ENCODE measurements at regions not wholly inside any gene's neighbourhood (a gene's known extent, or its start where the extent isn't known, plus 50 kb on each side); places are given as distances from the start of the nearest gene placed in this dataset.

DNA sequence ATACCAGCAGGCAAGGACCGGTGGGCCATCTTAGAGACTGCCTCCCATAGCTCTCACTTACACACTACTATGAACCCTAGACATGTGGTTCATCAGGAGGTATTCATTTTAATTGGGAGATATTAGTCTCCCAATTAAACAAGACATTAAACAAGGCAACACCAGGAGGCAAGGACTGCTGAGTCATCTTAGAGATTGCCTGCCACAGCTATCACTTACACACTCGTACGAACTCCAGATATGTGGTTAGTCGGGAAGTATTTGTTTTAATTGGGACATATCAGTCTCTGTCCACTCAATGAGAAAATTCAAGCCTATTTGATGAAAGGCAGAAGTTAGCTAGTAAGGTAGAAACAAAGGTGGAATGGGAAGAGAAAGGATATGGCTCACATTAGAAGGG is 343.9 kb downstream of the NFIB start:
- no peaks in the 10 kb centered on the region for H3K9me3 ChIP-seq (ENCODE audit: low read length)
- ChIA-PET POLR2A (no interaction called here), CTCF (ENCODE audit: low intra/inter-chr PET ratio, low total read pairs) (no interaction called here)
- in situ Hi-C loops (cut with HindIII; ENCODE audit: extremely low pct_ligation_motif_present, low pct_unique_long_range_greater_than_20kb) = no loop called here
- WGBS (ENCODE audit: low lambda C conversion rate) = 2% methylated on average over 4 of the region's 4 CpGs
- H2AFZ ChIP-seq (ENCODE audit: low read length) = no peak overlapping the region
- no peaks in the 10 kb centered on the region for H3K4me1 ChIP-seq (ENCODE audit: insufficient read depth, low read length)
- no peaks in the 10 kb centered on the region for H4K20me1 ChIP-seq (ENCODE audit: insufficient read depth, low read length)
- TF ChIP-seq ZNF292 (CRISPR knock-in tag; IDR thresholded peaks at IDR 0.05; ENCODE audit: borderline replicate concordance, low read depth) (no peak), ELF4 (CRISPR knock-in tag; IDR thresholded peaks at IDR 0.05; ENCODE audit: borderline replicate concordance) (no peak), NFE2L2 (IDR thresholded peaks at IDR 0.05; ENCODE audit: low read length) (peak; percentile 61), MAFK (conservative IDR thresholded peaks at IDR 0.05 in 1 of 2, IDR thresholded peaks at IDR 0.05 in 1 of 2; ENCODE audit: low read length in 2 of 2) (peak in 1 of 2 experiments; percentile 32; a peak in 1 of 4 replicates)
- no peaks in the 10 kb centered on the region for H3K79me2 ChIP-seq (ENCODE audit: insufficient read depth, low read length)
- H3K9ac ChIP-seq (ENCODE audit: insufficient read depth, low read depth, low read length) = no peak overlapping the region
- no peak overlapping the region for H3K4me3 ChIP-seq (replicated peaks in 1 of 3; ENCODE audit: insufficient read depth in 1 of 3, low read depth in 2 of 3, low read length in 3 of 3)
- no TSS peak for BruUV-seq (replicated peaks)
- H3K27me3 ChIP-seq (ENCODE audit: control insufficient read depth in 1 of 2, insufficient read depth in 2 of 2, low read length in 2 of 2) = no peaks in the 10 kb centered on the region
- ATAC-seq (no peak), DNase-seq (ENCODE audit: low spot score) (no peak), FAIRE-seq (no peak)
- H3K4me2 ChIP-seq (ENCODE audit: low read depth, low read length) = no peak overlapping the region
- no peaks in the 10 kb centered on the region for H3K36me3 ChIP-seq (replicated peaks in 1 of 2; ENCODE audit: control insufficient read depth in 1 of 2, insufficient read depth in 2 of 2, low read length in 2 of 2)
- no peak overlapping the region for H3K27ac ChIP-seq (ENCODE audit: extremely low read length, insufficient read depth, low read length)
- intact Hi-C loops (cut with micrococcal nuclease; ENCODE audit: unreplicated experiment) = no loop called here

DNA sequence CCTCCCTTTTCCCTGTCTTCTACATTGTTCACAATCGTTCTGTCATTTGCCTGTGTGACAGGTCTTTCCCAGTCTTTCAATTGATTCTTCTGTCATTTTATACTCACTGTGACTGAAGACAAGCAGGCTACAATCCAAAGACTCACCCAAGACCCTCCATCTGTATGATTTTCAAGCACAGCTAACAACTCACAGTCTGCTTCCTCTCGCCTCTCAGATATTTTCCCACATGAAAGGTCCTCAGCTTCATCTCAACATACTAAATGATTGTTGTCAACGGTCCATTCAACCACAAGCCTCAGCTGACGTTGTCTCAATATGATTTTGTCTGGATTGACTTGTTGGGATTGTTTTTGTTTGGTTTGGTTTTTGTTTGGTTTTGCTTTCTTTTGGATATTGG is 346.5 kb downstream of the NFIB start:
- no TSS peak for BruUV-seq (replicated peaks)
- no peaks in the 10 kb centered on the region for H3K36me3 ChIP-seq (replicated peaks in 1 of 2; ENCODE audit: control insufficient read depth in 1 of 2, insufficient read depth in 2 of 2, low read length in 2 of 2)
- no peaks in the 10 kb centered on the region for H3K9me3 ChIP-seq (ENCODE audit: low read length)
- no peaks in the 10 kb centered on the region for H4K20me1 ChIP-seq (ENCODE audit: insufficient read depth, low read length)
- no peak overlapping the region for H3K4me3 ChIP-seq (replicated peaks in 1 of 3; ENCODE audit: insufficient read depth in 1 of 3, low read depth in 2 of 3, low read length in 3 of 3)
- ATAC-seq = no peak
- ChIA-PET CTCF (ENCODE audit: low intra/inter-chr PET ratio, low total read pairs) (no interaction called here), POLR2A (no interaction called here)
- no peak for FAIRE-seq
- H3K27ac ChIP-seq (ENCODE audit: extremely low read length, insufficient read depth, low read length) = no peak overlapping the region
- no peak overlapping the region for H2AFZ ChIP-seq (ENCODE audit: low read length)
- TF ChIP-seq HES4 (CRISPR knock-in tag; IDR thresholded peaks at IDR 0.05; ENCODE audit: borderline replicate concordance) (no peak), ZNF383 (CRISPR knock-in tag; IDR thresholded peaks at IDR 0.05; ENCODE audit: borderline replicate concordance) (no peak), ZNF670 (CRISPR knock-in tag; IDR thresholded peaks at IDR 0.05; ENCODE audit: borderline replicate concordance) (no peak), ZSCAN29 (CRISPR knock-in tag; conservative IDR thresholded peaks at IDR 0.05) (no peak)
- no peaks in the 10 kb centered on the region for H3K27me3 ChIP-seq (ENCODE audit: control insufficient read depth in 1 of 2, insufficient read depth in 2 of 2, low read length in 2 of 2)
- no peaks in the 10 kb centered on the region for H3K79me2 ChIP-seq (ENCODE audit: insufficient read depth, low read length)
- DNase-seq (ENCODE audit: low spot score) = no peak
- intact Hi-C loops (cut with micrococcal nuclease; ENCODE audit: unreplicated experiment) (no loop called here), in situ Hi-C loops (cut with HindIII; ENCODE audit: extremely low pct_ligation_motif_present, low pct_unique_long_range_greater_than_20kb) (no loop called here)
- no peaks in the 10 kb centered on the region for H3K4me1 ChIP-seq (ENCODE audit: insufficient read depth, low read length)
- H3K9ac ChIP-seq (ENCODE audit: insufficient read depth, low read depth, low read length) = no peak overlapping the region
- WGBS (ENCODE audit: low lambda C conversion rate) = 0% methylated on average over 4 of the region's 4 CpGs
- no peak overlapping the region for H3K4me2 ChIP-seq (ENCODE audit: low read depth, low read length)
